NOMO-1 (cell line): ENCODE measurements at regions not wholly inside any gene's neighbourhood (a gene's known extent, or its start where the extent isn't known, plus 50 kb on each side); places are given as distances from the start of the nearest gene placed in this dataset.
"Not testable (repeated sequence)": the region's sequence is repeated elsewhere in the genome, so short reads cannot be mapped to it uniquely, and the experiment has no call there.

Experiments
- DNase-seq, 2 experiments: peaks; one replicate each; lab custom pipeline; 2025; ENCODE audit not compliant: unreplicated experiment in 2 of 2; lab: John Stamatoyannopoulos, UW

DNA sequence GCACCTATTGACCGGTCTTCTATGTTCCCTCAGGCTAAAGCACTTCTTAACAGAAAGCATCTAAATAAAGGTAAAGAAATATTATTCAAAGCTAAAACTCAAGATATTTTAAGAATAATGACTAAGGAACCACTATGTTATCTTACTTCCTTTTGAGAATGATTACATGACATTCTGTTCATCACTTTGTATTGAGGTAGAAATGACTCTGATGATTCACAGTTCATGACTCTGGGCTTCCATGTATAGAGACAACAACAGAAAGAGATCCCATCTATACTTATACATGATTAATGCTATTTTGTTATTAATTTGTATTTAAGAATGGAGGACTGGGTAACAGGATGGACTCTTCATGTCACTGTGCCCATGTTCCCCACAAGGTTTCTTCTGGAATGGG is 218.3 kb upstream of the OR4E1 start:
- no peak for DNase-seq

- no peak for DNase-seq
These were observed 211.4 kb upstream of the OR4E1 start for GRCh38 chr14:21884995-21885394.

DNA sequence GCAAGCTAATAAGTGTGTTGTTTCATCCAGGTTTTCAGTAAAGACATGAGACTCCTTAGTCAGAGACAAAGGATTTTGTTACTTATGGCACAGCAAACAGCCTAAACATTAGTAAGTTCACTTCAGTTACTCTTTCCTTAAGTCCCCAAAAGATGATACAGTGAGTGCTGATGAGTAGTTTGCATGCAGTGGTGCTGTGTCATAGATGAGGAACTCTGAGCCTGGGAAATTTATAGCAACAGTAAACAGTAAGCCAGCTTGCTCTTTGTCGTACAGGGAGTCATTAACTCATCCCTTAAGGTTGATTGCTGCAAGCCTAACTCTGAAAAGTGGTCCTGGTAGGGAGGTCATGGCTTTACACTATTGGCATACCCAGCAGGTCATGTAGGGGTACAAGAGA is 208.6 kb upstream of the OR4E1 start:
- DNase-seq, result no peak

DNA sequence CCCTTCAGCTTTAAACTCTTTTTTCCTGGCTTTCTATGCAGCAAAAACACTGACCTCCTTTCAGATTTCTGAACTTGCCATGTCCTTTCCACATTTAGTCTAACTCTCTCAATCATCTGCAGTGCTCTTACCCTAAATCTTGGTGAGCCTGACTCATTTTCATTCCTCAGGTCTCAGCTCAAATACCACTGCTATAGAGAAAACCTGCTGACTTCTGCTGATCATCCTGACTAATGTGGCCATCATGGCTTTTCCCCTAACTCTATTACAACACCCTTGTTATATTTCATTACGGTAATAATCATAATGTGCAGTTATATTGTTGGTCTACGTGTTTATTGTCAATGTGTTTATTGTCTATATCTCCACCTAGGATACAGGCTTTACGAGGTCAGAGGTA is 207.3 kb upstream of the OR4E1 start:
- DNase-seq, result no peak

DNA sequence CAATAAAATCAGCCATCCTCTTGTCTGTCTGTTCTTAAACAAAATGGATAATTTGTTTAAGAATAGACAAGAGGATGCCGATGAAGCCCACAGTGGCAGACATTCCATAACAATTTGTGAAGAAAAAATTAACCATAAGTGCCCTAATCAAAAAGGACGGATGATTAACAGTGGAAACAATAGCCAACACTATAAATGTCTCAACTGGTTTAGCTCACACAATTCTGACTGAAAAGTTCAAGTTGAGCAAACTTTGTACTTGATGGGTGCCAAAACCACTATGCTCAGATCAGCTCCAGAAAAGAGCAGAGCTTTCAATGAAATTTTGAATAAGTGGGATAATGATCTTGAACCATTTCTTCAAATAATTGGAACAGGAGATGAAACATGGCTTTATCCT is 202.2 kb upstream of the OR4E1 start:
- no peak for DNase-seq

DNA sequence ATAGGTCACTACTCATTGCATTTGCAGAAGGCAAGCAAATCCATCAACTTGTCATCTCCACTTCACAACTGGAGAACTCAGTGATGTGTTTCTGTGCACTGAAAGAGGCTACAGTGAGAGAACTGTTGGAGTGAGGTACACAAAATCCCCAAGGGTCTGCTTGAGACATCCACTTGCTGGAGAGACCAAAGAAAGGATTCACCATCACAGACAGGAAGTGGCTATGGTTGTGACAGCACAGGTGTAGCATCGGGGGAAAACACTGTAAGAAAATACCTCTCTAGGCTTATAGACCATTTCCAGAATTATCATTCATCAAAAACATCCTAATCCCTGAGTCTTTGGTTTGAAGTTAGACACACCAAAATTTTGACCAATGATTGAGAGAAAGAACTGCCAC is 201.3 kb upstream of the OR4E1 start:
- DNase-seq, result no peak

DNA sequence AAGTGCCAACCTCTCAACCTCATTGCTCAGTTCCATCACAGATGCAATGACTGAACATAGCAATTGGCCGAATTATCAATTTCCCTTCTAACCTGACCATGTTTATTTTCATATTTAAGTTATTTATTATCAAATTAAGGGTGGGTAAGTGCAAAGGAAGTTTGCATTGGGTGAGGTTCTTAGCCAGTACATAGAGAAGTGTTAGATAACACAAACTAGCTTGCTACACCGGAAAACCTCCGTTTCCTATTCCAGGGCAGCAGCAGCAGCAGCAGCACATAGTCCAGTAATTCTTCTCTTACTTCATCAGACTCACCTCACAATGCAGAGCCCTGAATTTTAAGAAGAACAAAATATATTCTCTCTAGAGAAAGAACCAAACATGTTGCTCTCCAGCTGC is 200.5 kb upstream of the OR4E1 start:
- DNase-seq, result no peak

GRCh38 chr14:21868442-21869046 is 194.9 kb upstream of the OR4E1 start:
- peak in 1 of 2 experiments; percentile 1 for DNase-seq

DNA sequence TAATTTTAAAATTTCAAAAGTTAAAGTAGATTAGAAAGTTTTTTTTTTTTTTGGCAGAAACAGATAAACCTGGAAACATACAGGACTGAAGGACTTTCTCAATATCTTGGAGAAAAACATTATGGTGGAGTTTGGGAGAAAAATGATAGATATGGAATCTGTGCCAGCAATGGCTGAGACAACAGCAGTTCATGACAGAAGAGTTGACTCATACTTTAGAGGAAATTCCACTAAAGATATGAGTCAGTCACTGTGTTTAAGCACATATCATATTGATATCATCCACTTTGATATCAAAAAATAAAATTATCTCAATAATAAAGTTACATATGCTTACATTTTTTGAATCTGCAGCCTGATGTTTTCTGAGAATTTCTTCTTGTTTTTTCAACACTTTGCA is 193.9 kb upstream of the OR4E1 start:
- no peak for DNase-seq

DNA sequence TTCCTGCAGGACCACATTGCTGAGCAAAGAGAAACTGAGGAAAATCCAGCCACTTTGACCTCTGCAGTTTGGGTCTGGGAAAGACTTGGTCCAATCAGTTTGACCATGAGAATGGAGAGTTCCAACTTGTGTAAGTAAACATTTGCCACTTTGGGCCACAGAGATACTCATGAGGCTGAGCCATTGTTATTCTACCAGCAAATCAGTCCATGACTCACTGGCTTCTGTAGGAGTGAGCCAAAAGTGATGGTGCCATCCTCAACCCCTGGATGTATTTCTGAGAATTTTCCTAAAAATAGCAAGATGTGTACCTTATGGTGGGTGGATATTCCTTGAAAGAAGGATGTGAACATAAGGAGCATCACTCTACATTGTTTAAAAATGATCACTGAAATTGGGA is 192.9 kb upstream of the OR4E1 start:
- DNase-seq, result no peak

GRCh38 chr14:21863289-21863688 is 189.7 kb upstream of the OR4E1 start:
- DNase-seq, result no peak

GRCh38 chr14:21861153-21861552 is 187.5 kb upstream of the OR4E1 start:
- no peak for DNase-seq

- no peak for DNase-seq
These were observed 186.6 kb upstream of the OR4E1 start for GRCh38 chr14:21860172-21860571.

DNA sequence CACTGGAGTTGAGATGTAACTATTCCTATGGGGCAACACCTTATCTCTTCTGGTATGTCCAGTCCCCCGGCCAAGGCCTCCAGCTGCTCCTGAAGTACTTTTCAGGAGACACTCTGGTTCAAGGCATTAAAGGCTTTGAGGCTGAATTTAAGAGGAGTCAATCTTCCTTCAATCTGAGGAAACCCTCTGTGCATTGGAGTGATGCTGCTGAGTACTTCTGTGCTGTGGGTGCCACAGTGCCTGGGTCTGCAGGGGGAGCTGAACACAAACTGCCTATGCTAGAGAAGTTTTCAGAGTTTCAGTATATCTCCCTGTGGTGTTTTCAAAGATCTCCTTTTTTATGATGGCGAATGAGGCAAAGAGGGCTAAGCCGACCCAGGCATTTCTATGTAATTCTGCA is 179.2 kb upstream of the OR4E1 start:
- no peak for DNase-seq

GRCh38 chr14:21852061-21852664 is 178.5 kb upstream of the OR4E1 start:
- peak; percentile 2 to 13 for DNase-seq

DNA sequence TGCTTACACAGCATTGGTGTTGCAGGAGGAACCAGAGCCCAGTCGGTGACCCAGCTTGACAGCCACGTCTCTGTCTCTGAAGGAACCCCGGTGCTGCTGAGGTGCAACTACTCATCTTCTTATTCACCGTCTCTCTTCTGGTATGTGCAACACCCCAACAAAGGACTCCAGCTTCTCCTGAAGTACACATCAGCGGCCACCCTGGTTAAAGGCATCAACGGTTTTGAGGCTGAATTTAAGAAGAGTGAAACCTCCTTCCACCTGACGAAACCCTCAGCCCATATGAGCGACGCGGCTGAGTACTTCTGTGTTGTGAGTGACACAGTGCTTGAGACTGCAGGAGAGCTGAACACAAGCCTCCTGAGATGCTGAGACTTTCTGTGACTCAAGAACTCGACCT is 173.3 kb upstream of the OR4E1 start:
- not testable (repeated sequence) for DNase-seq

- DNase-seq, result no peak
These were observed 172.7 kb upstream of the OR4E1 start for GRCh38 chr14:21846227-21846885.

GRCh38 chr14:21840765-21841164 is 167.1 kb upstream of the OR4E1 start:
- no peak for DNase-seq

- DNase-seq, result no peak
These were observed 160.2 kb upstream of the OR4E1 start for GRCh38 chr14:21833836-21834235.

- no peak for DNase-seq
These were observed 152.2 kb upstream of the OR4E1 start for GRCh38 chr14:21825845-21826244.

DNA sequence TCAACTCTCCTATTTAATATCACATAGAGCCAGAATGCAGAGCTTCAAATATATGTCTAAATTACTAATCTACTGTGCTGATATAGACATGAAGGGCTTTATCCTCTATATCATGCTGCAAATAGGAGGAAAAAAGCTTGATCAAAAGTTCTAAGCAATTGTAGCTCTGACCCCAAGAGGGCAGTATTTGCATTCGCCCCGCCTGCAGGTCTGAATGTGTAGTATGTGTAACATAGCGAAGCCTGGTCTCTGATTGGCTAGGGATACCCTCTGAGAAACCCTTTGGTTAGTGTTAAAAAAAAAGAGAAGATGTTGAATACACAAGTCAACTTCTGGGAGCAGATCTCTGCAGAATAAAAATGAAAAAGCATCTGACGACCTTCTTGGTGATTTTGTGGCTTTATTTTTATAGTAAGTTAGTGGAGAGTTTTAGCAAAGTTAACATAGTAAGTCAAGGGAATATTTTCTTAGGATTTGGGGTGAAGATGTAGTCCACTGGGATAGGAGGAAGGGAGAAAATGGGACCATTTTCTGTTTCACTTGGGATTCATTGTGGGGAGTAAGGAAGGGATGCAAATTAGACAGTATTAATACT is 151.6 kb upstream of the OR4E1 start:
- peak in 1 of 2 experiments; percentile 3 for DNase-seq

- DNase-seq, result no peak
These were observed 148.5 kb upstream of the OR4E1 start for GRCh38 chr14:21822109-21822508.
